HG03139 (cell line): ENCODE measurements at regions not wholly inside any gene's neighbourhood (a gene's known extent, or its start where the extent isn't known, plus 50 kb on each side); places are given as distances from the start of the nearest gene placed in this dataset.
"Not testable (repeated sequence)": the region's sequence is repeated elsewhere in the genome, so short reads cannot be mapped to it uniquely, and the experiment has no call there.

Experiments
- ATAC-seq: cut with Tn5 transposase; IDR thresholded peaks from one replicate; pipeline ENCODE4 v1.9.1; 2021; ENCODE audit not compliant: unreplicated experiment

DNA sequence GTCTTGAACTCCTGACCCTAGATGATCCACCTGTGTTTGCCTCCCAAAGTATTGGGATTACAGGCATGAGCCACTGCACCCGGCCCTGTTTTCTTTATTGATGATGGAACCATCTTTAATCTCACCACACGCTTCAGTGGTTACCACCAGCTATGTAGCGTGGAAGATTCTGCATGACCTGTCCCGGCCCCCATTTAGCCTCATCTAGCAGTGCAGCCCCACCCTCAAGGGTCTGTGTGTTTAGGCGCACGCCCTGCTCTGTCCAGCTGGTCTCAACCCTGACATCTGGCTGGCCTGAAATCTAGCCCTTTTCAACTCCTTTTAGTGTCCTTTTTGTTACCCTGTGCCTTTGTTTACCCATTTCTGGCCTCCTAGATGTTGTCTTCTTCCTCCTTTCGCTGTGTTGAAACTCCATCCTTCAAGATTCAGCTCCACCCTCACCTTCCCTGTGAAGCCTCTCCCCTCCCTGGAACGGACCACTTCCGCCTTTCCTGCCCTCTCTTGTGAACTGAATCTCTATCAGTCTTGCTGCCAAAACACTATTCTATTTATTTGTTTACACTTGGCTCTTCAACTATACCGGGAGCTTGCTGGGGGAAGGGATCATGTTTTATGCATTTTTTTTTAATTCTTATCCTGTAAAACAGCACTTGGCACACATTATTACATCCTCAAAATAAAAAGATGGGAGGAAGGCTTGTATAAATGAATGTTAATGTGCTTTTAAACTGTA, 101.0 kb upstream of the MTHFD1L start:
- no peak for ATAC-seq

- peak; percentile 80 for ATAC-seq
Observed at GRCh38 chr6:150765067-150765764, 100.3 kb upstream of the MTHFD1L start.

DNA sequence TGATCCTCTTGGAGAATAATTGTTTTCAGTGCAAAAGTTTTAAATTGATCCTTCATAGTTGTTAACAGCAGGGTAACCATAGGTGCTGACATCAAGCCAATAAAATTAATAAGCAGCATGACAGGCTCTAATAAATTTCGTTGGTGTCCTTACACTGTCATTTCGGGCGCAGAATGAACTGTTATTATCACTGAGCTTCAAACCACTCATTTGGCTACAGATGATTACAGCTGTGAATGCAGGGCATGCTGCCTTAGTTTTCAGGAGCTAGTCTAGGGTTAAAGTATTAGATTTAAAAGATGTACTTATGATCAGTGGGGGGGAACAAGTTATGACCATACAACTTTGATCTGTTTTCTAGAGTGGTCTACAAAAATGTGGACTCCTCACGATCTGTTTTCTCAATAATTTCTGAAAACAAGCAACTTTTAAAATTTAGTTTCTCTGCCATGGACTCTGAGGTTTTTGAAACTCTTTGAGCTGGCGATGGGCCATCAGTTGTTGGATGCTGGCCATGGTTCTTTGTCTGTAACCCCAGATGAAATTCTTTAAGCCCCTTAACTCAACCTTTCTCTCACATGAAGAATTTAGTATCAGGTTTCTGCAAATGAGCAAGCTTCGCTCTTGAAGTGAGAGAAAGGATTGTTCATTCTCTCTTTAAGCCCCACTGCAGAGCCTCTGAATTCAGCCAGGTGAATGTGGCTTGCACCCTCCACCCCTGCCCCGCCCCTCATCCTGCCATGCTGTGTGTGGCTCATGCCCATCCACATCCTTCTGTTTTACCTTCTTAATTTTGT, 99.1 kb upstream of the MTHFD1L start:
- ATAC-seq, result no peak

DNA sequence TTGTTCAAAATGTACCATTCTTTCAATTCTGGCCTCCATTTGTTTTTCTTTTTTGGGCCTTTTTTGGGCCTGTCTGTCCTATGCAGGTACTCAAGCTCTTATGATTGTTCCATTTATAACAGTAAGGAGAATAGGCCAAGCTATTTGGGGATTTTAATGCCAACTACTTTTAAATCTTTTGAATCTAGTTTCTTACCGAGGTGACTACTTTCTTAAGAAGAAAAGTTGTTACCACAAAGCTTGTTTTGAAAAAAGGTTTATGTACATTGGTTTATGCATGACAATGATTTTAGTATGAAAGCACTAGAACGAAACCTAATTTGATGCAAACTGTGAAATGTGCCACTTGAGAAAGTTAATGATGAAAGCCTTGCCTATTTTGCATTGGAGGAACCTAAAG, 98.3 kb upstream of the MTHFD1L start:
- no peak for ATAC-seq

DNA sequence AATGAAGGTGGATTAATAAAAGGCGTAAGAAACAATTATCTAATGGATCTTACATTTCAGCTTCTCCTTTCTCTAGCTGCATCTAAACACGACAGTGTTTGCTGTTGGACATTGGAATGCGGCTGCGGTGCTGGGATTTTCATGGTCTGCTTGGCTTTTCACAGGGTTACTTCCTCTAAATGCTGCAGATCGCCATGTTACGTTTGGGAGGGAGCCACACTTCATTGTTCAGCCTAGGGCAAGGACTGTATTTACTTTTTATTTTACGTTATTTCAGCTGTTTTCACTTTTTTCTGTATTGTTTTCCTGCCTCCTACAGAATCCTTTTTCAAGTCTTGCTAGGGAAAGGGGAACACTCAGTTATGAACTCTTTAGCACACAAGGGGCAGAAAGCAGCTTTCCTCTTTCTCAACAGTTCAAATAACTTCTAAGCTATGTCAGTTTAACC, 97.9 kb upstream of the MTHFD1L start:
- no peak for ATAC-seq

DNA sequence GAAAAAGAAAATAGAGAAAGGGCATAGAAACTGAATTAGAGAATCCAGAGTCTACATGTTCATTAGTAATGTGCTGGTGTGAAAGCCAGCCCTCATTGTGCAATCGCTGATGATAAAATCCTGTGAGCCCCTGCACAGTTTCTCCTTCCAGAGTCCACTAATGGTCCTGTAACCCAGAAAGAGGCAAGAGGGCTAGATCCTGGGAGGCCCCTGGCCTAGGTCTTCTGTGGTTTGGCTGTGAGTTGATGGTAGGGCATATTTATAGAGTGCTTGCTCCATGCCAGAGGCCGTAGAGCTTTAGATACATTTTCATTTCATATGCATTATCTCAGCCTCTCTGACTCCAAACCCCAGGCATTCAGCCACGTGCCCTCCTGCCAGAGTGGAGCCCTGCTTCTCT, 94.9 kb upstream of the MTHFD1L start:
- ATAC-seq, result no peak

DNA sequence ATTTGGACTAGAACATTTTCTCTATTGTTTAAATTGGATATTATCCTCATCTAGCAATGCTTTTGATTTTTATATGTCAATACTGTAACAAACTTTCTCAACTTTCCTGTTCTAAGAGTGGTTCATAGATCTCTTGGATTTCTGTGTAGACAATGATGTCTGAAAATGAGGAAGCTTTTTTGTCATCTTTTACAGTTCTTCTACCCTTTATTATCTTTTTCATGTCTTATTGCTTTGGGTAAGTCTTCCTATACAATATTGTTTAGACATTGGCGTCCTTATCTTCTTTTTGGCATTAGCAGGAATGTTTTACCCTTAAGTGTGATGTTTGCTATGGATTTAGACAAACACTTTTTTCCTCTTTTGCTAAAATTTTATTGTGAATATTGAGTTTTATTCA, 91.5 kb upstream of the MTHFD1L start:
- ATAC-seq, result no peak

DNA sequence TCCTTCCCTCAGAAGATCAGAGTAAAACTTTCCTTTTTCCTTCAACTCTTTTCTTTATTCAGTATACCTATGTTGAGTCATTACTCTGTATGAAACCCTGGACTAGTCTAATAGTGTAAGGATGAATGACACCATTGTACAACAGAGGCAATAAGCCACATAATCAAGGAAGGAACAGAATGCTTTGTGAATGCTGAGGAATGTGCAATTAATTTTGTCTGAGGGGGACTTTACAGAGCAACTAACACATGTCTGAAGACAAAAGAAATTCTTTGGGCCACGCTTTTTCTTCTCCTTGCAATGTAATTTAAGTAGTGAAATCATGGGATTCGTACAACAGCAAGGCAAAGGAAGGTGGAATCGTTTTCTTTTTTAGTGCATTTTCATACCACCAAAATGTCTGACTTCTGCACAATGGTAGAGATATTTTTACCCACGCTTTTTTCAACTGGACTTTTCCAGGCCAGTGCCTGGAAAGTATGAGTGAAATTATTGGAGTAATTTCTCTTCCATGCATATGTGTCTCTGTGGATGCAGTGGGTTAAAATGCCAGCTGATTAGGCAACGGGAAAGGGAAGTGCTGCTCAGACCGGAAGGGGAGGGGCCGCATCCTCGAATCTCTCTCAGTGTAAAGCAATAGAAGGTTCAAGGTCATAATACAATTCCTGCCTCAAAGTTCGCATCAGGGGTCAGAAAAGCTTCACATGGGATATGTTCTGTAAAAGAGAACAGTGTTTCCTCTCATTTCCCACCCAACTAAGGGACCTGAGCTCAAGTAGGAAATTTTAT, 89.9 kb upstream of the MTHFD1L start:
- no peak for ATAC-seq

DNA sequence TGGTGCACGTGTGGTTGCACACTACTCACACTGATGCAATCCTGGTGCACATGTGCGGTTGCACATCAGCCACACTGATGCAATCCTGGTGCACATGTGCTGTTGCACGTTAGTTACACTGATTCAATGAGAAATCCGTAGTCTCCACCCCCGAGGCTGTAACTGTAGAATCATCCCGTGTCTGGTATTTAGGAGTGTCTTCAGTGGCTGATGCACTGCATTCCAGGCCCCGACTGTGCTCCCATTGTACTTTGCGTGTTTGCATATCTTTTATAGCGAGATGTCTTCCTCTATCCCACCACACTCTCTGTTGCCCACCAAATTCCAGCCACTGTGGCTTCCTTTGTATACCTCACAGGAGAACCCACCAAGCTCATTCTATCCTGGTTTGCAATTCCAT, 87.8 kb upstream of the MTHFD1L start:
- no peak for ATAC-seq

DNA sequence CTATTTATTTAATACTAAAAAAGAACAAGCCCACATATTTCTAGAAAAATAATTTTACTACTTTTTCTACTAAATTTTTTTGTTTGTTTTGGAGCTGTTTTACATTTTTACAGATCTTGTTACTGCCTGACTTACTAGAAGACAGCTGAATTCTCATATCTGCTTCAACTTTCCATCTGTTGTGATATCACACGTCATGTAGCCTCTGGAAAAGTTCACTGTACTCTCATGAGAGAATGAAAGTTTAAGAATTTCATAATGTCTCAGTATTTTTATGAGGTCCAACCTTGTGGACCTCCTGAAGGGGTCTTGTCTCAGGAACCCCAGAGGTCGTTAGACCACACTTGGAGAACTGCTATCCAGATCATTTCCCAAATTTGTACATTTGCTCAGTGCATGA, 81.7 kb upstream of the MTHFD1L start:
- ATAC-seq, result no peak

- no peak for ATAC-seq
Observed at GRCh38 chr6:150787429-150787828, 78.1 kb upstream of the MTHFD1L start.

DNA sequence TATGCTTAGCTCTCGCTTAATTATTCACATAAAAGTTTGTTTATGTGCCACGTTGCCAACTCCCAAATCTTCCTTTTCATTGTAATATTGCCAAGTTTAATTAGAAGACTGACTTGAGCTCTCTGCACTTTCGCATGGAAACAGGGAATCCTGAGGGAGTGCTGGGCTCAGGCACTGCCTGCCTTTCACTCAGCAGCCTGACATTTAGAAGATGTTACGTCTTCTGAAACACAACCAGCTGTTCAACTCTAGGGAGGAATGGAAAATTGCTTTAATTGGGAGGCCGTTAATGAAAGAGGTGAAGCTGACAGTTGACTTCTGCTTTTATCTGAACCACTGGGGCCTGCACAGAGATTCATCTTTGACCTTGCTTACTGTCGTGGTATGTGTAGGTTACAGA, 77.4 kb upstream of the MTHFD1L start:
- ATAC-seq, result no peak

DNA sequence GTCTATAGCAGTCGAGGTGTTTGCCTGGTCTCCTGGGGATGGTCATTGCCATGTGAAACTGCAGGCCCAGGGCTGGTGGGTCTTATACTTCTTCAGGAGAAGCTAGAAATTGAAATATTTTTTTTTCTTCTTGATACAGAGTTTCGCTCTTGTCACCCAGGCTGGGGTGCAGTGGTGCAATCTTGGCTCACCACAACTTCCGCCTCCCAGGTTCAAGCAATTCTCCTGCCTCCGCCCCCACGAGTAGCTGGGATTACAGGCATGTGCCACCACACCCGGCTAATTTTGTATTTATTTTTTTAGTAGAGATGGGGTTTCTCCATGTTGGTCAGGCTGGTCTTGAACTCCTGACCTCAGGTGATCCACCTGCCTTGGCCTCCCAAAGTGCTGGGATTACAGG, 75.6 kb upstream of the MTHFD1L start:
- ATAC-seq, result not testable (repeated sequence)

DNA sequence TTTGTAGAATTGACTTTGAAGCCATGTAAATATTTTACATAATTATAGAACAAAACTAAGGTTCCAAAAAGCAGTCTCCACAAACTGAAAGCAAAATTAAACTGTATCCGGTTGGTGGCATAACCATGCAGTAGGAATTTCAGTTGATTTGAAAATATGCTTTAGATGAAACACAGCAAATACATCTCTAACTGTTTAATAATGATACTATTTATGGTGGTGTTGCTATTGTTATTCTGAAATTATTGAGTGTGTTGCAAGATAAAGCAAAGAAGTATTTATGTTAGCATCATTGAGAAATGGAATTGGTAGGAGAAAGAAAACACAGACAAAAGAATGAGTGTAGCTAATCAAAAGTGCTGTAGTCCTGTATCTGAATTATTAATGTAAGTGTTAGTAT, 73.8 kb upstream of the MTHFD1L start:
- no peak for ATAC-seq

DNA sequence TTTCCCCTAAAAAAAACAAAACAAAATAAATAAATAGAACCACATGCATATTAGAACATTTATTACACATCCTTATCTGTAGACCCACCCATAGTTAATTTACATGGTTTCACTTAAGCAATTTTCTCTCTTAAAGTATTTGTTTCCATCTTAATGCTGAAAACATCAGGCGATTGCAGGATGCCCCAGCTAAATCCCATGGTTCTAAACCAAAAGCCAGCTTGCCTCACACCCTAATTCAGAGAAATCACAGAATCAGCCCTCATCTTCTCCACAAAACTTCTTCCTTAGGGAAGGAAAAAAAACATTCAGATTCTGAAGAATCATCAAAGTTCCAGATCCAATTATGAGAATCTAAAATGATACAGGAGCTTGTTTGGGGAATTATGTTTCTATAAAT, 67.6 kb upstream of the MTHFD1L start:
- ATAC-seq, result no peak

- no peak for ATAC-seq
Observed at GRCh38 chr6:150799276-150799805, 66.2 kb upstream of the MTHFD1L start.

DNA sequence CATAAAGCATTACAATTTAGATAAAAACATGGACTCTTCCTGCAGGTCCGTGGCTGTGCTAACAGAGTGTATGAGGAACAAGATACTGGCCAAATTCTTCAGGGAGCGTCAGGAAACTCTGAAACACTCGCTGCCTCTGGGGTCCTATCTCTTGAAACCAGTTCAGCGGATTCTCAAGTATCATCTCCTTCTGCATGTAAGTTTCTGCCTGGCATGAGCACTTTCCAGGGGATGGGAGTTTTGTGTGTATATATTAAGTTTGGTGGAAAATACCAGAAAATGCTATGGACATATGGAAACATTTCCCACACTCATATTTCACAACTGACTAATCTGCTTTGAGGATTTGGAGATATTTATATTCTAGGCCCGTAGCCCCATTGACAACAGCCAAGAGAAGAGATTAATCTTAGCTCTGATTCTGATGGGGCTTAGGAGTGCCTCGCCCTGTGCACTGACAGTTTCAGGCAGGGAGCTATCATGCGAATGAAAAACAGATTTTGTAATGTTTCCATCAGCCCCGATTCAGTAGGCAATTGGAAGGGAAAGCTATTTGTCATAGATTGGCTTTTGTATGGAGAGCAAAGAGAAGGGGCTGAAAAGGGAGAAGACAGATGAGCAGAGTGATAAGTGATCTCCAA, 64.7 kb upstream of the MTHFD1L start:
- ATAC-seq, result no peak

DNA sequence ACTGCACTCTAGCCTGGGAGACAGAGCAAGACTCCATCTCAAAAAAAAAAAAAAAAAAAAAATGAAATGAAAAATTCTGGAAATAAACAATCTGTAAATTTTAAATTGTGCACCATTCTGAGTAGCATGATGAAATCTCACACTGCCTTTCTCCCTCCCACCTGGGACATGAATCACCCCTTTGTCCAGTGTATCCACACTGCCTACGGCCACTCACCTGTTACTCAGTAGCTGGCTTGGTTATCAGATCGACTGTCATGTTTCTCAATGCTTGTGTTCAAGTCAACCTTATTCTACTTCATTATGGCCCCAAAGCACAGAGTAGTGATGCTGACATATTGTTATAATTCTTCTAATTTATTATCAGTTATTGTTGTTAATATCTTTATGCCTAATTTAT, 58.7 kb upstream of the MTHFD1L start:
- no peak for ATAC-seq

GRCh38 chr6:150813319-150813992, 52.0 kb upstream of the MTHFD1L start:
- ATAC-seq, result peak; percentile 38

DNA sequence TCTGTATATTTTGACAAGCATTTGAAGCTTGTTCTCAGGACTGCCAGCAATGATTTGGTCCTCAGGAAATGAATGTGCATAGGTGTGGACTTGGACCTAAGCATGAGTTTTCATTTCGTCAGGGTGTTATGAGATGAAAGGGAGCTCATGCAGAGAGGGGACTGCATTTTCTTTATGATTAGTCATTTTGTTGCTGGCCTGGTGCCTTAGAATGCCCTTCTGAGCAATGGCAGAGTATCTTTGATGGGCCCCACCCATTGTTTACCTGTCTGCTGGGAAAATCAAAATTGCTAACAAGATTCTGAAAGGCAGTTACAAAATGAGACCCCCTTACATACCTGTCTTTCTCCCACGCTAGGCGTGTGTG, 51.5 kb upstream of the MTHFD1L start:
- ATAC-seq, result peak; percentile 48
